NCI-H128 (cell line): ENCODE measurements at regions not wholly inside any gene's neighbourhood (a gene's known extent, or its start where the extent isn't known, plus 50 kb on each side); places are given as distances from the start of the nearest gene placed in this dataset.

Source experiments
- DNase-seq: peaks from one replicate; lab custom pipeline; 2025; ENCODE audit not compliant: unreplicated experiment; lab: John Stamatoyannopoulos, UW

GRCh38 chr13:30844548-30845296, 61.3 kb upstream of the MEDAG start:
- DNase-seq, result no peak

GRCh38 chr13:30845297-30846214, 60.5 kb upstream of the MEDAG start:
- DNase-seq, result no peak

GRCh38 chr13:30846311-30846710, 59.8 kb upstream of the MEDAG start:
- DNase-seq, result no peak

GRCh38 chr13:30846866-30847265, 59.2 kb upstream of the MEDAG start:
- DNase-seq, result no peak

GRCh38 chr13:30847650-30848307, 58.3 kb upstream of the MEDAG start:
- no peak for DNase-seq

- DNase-seq, result no peak
These were observed 57.6 kb upstream of the MEDAG start for GRCh38 chr13:30848332-30849027.

- DNase-seq, result no peak
These were observed 56.5 kb upstream of the MEDAG start for GRCh38 chr13:30849611-30850010.

GRCh38 chr13:30850204-30850866, 55.7 kb upstream of the MEDAG start:
- DNase-seq, result no peak

- DNase-seq, result no peak
These were observed 55.2 kb upstream of the MEDAG start for GRCh38 chr13:30850867-30851211.

GRCh38 chr13:30851697-30852096, 54.4 kb upstream of the MEDAG start:
- no peak for DNase-seq

- no peak for DNase-seq
These were observed 50.5 kb upstream of the MEDAG start for GRCh38 chr13:30855569-30855968.

- DNase-seq, result no peak
These were observed 49.9 kb upstream of the MEDAG start for GRCh38 chr13:30856005-30856790.
